ENCODE measurements at regions not wholly inside any gene's neighbourhood (a gene's known extent, or its start where the extent isn't known, plus 50 kb on each side); places are given as distances from the start of the nearest gene placed in this dataset.

DNA sequence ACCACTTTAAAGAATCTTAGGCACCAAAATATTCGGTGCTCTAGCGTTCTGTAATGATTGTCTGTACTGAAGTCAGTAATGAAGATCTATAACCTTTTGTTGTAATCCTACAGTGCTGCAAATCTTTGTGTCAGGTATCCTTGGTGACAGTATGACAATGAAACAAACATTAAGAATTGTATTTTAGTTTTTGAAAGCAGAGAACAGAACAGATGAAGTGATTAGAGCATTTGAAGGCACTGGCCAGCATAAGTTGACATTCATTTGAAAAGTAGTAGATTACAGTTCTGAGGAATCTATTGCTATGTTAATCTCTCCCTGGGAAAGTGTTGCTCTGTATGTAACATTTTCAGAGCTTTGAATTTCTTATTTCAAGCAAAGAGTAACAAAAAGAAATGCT lies 451.2 kb downstream of the NUP35 start:
- no peak for DNase-seq (ENCODE audit: low read depth, low spot score)

DNA sequence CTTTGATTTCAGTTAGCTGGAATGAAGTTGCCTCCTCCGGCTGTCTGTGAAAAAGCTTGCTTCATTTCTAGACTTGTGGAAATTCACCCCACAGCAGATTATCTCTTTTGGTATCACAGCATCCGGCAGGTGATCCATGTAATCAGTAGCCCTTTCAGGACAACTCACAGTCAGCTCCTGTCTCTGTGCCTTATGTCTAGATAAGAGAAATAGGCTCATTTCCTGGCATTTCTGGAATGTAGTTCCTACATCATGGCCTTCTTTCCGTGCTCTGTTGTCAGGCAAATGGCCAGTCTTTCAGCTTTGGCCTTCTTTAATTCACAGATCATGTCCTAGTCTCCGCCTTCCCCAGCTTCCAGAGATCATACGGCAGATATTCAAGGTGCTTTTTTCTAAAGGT lies 455.4 kb downstream of the NUP35 start:
- no peak for DNase-seq (ENCODE audit: low read depth, low spot score)
- no peak overlapping the region for H3K4me3 ChIP-seq (ENCODE audit: low read length)

More for the DNA sequence above, 451.2 kb downstream of the NUP35 start:
- no peak overlapping the region for H3K4me3 ChIP-seq (ENCODE audit: low read length)

DNA sequence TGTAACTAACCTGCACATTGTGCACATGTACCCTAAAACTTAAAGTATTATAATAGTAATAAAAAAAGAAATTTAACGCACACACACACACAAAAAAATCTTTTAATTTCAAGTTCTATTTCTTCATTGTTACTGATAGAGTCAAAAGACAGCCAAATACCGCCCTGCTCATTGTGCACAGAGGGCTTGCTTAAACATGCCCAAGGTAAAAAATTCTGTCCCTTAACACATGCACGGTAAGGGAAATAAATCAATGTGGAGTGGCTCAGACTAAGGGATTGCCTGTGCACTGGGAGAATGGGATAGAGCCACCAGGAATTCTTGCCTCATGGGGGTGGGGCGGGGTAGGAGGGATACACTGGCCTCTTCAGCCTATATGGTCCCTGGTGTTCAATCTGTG lies 468.0 kb downstream of the NUP35 start:
- DNase-seq (ENCODE audit: low read depth, low spot score) = no peak

DNA sequence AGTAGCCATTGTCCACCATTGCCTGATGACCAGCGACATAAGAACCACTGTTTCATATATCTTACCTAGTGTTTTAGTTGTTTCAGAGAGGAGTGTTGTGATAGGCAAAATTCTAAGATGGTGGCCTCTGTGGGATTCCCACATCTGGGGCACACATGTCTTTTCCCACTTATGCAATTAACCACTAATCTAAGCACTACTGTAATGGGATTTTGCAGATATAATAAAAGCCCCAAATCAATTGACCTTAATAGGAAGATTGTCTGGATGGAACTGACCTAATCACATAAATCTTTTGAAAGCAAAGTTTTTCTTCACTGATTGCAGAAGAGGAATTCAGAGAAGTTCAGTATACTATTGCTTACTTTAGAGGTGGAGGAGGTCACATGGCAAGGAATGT lies 469.9 kb downstream of the NUP35 start:
- no peak overlapping the region for H3K4me3 ChIP-seq (ENCODE audit: low read length)
- no peak for DNase-seq (ENCODE audit: low read depth, low spot score)

More for the DNA sequence above, 468.0 kb downstream of the NUP35 start:
- no peak overlapping the region for H3K4me3 ChIP-seq (ENCODE audit: low read length)

DNA sequence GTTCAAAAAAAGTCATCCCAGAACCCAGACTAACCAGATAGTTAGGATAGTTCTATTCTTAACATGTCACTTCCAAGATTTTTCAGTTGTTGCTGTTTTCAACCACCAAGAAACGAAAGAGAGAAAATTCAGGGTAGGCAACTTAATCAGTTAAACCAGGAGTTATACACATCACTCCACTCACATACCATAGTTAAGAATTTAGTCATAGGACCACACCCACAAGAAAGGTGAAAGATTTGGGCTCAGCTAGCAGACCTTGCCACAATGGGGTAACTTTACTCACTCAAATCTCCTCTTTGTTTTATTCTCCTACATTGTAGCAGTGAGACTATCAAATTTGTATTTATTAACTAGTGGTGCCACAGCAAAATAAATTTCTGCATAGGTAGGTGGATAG lies 473.6 kb downstream of the NUP35 start:
- no peak for DNase-seq (ENCODE audit: low read depth, low spot score)
- no peak overlapping the region for H3K4me3 ChIP-seq (ENCODE audit: low read length)

DNA sequence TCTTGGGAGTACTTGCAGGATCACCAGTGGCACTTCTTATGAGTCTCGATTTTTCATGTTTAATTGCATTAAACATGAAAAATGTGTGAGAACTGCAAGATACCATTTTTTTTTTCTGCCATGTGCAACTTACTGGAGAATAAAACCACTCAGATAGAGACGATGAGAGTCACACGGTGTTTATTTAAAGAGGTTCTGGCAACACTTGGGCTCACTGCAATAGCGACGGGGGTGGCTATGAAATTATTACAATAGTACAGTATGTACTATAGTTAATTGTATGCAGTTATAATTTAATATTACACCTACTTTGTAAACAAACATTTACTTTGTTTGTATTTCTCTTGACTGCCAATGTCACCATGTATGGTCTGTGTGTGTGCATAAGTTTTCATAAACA lies 479.8 kb downstream of the NUP35 start:
- DNase-seq (ENCODE audit: low read depth, low spot score) = no peak
- no peak overlapping the region for H3K4me3 ChIP-seq (ENCODE audit: low read length)

DNA sequence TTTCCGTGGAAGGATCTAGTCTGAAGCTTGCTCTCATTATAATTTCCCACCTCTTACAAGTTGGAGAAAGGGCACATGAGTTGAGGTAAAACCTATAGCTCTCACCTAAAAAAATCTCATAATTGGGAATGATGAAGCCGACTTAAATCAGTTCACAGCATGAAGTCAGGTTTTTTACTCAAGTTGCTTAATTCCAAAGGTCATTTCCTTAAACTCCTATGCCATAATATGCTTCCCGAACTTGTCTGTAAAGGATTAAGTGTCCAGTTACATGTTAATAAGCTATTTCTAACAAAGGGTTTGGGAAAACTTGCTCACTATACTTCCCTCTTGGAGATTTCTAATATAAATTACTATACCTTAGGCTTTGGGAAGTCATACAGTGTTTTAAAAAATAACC lies 481.2 kb downstream of the NUP35 start:
- no peak overlapping the region for H3K4me3 ChIP-seq (ENCODE audit: low read length)
- DNase-seq (ENCODE audit: low read depth, low spot score) = no peak

DNA sequence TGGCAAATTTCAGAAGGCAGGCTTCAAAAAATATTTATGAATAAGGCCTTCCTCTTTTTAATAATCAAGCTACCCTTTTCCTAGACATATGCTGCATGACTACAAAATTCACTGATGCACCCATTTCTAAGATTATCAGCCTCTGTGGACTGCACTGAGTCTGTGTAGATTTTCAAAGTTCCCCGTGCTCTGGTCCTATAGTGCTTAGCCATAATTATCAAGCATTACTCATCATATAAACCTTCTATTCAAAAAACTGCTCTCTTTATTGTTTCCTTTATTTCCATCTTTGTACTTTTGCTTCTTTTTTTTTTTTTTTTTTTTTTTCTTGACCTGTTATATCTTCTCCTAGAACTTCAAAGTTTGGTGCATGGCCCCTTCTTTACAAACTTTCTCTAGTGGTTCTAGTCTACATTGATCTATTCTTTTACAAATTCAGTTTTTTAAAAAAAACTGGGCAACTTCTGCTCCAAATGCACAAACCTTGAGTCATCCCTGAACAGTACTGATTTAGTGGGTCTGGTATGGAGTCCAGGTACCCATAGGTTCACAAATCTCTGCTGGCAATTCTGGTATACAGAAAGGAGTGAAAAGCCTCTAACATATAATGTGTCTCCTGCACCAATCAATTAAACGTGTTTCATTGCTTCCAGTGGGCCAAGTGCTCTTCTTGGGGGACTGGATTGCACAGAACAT lies 481.9 kb downstream of the NUP35 start:
- H3K4me3 ChIP-seq (ENCODE audit: low read length) = no peak overlapping the region
- no peak for DNase-seq (ENCODE audit: low read depth, low spot score)

DNA sequence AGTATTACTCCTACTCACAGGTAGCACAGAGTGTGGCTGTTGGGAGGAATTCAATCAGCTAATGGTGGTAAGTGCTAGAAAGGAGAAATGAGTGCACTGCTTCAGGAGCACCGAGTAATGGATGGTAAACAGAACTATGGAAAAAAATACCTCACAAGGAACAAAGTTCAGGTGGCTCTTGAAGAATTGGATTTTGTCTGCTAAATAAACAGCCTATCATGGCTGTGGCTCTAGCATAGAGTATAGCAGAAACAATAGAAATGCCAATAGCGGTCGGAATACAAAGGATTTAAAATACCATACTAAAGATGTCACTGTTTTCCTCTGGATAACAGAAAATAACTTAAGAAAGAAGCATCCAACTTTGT lies 482.5 kb downstream of the NUP35 start:
- H3K4me3 ChIP-seq (ENCODE audit: low read length) = no peak overlapping the region
- no peak for DNase-seq (ENCODE audit: low read depth, low spot score)

DNA sequence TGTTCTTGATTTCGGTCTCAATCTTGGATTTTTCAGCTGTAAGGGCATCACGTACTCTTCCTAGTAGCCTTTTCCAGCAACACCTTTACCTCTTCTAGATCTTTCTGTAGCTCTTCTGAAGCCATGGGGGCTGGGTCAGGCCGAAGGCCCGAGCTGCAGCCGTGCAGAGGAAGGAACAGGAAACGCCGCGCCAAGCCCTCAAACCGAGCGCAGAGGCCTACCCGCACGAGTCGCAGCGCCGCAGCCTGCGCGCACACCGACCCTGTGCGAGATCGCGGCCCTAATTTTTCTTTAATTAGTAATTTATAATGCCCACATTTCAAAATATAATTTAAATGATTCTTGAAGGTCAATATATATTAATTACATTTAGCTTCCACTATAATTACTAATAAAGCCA lies 483.8 kb downstream of the NUP35 start:
- no peak for DNase-seq (ENCODE audit: low read depth, low spot score)
- no peak overlapping the region for H3K4me3 ChIP-seq (ENCODE audit: low read length)

DNA sequence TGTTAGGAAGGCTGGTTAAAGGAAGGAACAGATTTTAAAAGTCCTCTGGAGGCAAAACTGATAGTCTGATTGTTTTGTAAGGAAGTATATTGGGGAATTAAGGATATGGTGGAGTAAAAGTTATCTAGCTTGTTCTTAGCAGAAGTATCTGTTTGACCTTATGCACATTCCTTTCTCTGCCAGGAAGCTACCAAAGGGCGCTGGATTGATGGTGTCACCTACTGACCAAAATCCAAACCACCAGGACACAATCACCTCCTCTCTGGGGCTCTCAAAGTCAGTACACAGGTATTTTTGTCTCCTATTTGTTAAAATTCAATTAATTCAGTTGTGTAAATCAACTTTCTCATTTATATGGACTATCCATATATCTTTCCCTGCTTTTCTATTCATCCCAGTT lies 484.5 kb downstream of the NUP35 start:
- no peak overlapping the region for H3K4me3 ChIP-seq (ENCODE audit: low read length)
- no peak for DNase-seq (ENCODE audit: low read depth, low spot score)

DNA sequence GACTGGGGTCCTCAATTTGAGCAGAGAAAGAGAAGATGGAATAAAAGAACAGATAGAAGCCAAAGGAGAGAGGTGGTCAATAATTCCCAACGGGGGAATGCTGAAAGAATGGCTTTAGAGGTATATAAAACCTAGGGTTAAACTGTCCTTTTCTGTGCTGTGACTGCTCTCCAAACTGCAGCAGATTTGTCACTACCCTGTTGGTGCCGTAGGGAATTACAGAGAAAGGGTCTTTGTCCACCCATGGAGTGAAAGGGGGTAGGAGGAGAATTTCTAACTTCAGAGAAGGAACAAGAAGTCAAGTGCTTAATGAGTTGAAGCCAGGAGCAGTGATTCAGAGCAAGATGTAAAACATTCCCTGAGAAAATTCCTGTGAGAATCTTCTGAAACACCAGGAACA lies 486.5 kb downstream of the NUP35 start:
- H3K4me3 ChIP-seq (ENCODE audit: low read length) = no peak overlapping the region
- no peak for DNase-seq (ENCODE audit: low read depth, low spot score)

DNA sequence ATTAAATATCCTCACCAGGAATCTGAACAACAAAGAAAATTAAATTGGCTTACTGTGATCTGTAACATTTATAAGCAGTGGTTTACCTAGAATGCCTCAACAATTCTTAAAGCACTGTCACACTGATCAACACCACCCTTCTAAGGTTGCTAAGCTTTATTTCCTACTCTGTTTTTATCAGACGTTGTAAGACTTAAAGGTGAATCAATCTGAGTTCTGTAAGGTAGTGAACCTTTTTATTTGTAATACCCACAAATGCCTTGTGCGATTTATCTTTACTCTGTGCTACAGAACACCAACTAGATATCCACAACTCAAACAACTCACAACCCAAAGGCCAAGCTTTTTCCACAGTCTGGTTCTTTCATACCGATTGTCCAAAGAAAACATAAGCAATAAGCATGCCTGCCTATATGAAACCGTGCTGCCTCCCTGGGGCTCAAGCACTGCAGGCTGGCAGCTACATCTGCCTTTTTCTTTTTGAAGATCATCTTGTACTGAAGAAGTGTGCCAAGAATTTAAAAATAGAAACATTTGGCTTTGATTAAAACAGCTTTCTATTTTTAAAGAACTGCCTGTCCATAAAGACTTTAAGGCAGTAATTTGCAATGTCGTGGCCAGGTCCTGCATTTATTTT lies 490.7 kb downstream of the NUP35 start:
- no peak overlapping the region for H3K4me3 ChIP-seq (ENCODE audit: low read length)
- DNase-seq (ENCODE audit: low read depth, low spot score) = no peak

DNA sequence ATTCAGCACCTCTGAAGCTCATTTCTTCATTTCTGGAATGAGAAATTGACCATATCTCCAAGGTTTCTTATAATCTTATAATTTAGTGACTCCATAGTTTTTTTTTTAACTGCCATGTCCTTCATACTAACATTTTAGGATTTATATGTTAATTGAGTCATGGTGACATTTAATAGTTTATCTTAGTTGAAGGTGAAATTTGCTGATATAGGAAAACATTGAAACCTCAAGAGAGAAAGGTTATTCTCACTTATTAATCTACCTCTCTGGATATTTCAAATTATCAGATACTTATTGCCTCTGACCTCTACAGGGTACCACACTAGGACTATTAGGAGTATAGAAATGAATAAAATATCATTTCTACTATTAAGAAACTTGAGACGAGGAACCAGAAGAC lies 499.0 kb downstream of the NUP35 start:
- no peak for DNase-seq (ENCODE audit: low read depth, low spot score)
- H3K4me3 ChIP-seq (ENCODE audit: low read length) = no peak overlapping the region

DNA sequence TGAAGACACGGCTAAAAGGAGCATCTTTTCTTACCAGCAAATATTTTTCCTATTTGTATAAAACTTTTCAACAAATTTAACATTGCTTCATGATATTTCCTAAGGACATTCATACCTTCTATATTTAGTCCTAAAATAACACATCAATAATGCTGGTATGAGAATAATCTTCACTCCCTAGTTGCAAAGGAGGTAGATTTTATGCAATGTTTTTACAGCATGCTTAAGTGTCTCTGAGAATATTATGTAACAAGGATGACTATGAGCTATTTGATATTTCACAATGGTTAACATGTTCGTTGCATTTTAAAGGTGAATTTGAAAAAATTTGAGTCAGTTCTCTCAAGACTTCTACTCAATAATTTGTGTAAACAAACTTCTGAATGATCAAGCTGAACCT lies 506.7 kb downstream of the NUP35 start:
- no peak overlapping the region for H3K4me3 ChIP-seq (ENCODE audit: low read length)
- no peak for DNase-seq (ENCODE audit: low read depth, low spot score)

DNA sequence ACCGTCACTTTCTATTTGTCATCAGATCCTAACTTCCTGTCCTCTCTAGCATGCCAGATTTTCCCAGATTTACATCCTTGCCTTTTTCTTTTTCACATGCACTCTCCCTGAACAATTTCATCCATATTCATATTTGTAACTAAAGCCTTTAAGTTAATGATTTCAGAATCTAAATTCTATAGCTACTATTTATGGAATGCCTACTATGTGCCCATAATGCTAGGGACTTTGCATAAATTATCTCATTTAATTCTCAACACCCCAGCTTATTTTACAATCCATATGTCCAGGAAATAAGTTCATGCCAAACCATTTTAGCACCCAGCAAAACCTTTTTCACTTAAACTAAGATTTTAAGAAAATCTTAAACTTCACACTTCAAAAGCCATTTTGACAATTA lies 531.9 kb downstream of the NUP35 start:
- H3K4me3 ChIP-seq (ENCODE audit: low read length) = no peak overlapping the region

DNA sequence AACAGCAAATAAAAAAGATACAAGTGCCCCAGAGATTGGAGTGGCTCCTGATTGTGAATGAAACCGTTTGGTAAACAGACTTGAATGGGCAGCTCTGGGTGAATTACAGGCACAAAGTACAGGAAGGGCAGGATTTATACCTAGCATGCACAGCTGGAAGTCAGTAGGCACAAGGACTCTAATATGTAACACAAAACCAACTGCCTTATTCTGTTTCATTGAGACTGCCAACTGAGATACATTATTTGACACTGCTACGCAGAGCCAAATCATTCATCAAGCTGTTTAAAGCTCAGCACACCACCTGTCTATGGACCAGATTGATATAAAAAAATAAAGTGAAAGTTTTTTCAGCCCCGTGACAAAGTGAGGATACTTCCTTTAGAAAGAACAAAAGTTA lies 541.2 kb downstream of the NUP35 start:
- no peak for DNase-seq (ENCODE audit: low read depth, low spot score)
- H3K4me3 ChIP-seq (ENCODE audit: low read length) = no peak overlapping the region

More for the DNA sequence above, 531.9 kb downstream of the NUP35 start:
- DNase-seq (ENCODE audit: low read depth, low spot score) = no peak

DNA sequence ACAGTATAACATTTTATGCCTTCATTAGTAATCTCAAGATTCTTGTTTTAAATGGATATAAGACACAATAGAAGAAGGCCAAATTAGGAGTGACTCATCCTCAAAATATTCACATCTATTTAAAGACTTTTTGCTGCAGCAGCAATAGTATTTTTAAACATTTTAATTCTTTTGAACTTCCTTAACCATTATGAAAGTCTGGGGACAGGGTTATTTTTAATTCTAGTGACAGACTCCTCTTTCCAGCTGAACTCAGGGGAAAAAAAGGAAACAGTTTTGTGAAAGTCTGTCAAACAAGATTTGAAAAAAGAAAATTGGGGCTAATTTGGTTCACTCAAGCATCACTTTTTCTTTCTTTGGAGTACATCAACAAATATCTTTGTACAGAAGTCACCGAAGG lies 541.8 kb downstream of the NUP35 start:
- no peak overlapping the region for H3K4me3 ChIP-seq (ENCODE audit: low read length)
- no peak for DNase-seq (ENCODE audit: low read depth, low spot score)

DNA sequence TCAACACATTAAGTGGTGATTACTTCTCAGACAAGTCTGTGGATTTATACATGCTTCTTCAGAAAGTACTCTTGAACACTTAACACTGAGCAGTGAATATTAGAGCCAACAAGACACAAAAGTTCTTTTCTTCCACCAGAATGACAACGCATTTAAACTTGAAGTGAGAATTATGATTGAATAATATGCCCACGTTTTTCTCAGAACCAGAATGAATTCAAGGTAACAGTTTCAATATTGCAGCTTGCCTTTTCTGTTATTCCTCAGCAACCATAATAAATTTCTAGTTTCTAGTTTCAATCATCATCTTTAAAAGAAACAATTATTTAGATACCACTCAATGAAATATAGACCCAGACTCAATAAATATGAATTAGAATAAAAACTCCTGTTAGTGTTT lies 547.0 kb downstream of the NUP35 start:
- no peak overlapping the region for H3K4me3 ChIP-seq (ENCODE audit: low read length)
- no peak for DNase-seq (ENCODE audit: low read depth, low spot score)

DNA sequence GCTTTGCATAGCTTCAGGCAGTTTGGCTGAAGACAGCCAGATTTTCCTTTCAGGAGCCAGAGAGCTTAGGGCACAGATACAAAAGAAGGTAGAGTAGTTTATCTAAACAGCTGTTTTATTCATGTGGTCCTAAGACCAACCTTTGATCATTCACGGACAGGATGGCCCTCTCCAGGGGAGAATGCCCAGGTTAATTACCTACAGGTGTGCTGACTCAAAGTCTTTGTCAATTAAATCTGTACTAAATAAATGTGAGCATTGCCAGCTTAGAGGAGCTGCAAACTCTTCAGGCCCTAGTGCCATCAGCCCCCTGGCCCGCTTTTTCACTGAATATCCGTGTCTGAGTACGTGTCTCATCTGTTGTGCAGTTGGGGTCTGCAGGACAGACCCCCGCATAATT lies 554.7 kb downstream of the NUP35 start:
- DNase-seq (ENCODE audit: low read depth, low spot score) = no peak
- no peak overlapping the region for H3K4me3 ChIP-seq (ENCODE audit: low read length)

DNA sequence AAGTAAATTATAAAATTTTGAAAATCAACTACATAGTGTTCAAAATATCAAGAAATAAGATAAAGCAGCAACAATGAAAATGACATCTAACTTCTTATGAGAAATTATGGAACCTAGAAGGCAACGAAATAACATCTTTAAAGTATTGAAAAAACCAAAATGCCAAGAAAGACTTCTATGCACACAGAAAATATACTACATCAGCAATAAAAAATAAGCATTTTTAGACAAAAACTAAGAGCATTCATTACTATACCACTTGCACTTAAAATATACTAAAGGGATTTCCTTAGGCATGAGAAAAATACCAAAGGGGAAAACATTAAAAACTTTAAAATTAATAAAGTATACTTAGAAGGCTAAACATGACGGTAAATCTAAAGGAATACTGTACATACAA lies 556.3 kb downstream of the NUP35 start:
- DNase-seq (ENCODE audit: low read depth, low spot score) = no peak
- H3K4me3 ChIP-seq (ENCODE audit: low read length) = no peak overlapping the region
